Lung (tissue), 11 donors: ENCODE measurements at regions not wholly inside any gene's neighbourhood (a gene's known extent, or its start where the extent isn't known, plus 50 kb on each side); places are given as distances from the start of the nearest gene placed in this dataset.

Experiments
- ATAC-seq: fragments of 200-7000 bp; cut with Tn5 transposase; one replicate; pipeline ENCODE4 v1.9.1; 2020; ENCODE audit warnings: moderate number of reproducible peaks; ENCODE audit not compliant: insufficient read depth, low FRiP score
- DNase-seq, 3 donors: peaks; one replicate each; pipeline ENCODE4 v3.0.0-alpha.2; 2013 to 2017
- H3K27ac ChIP-seq, 2 donors: one replicate each; pipeline ENCODE4 v1.5.1; 2013; ENCODE audit warnings: mild to moderate bottlenecking in 2 of 2, moderate library complexity in 2 of 2, control low read depth in 1 of 2, inconsistent platforms in 1 of 2, low read depth in 1 of 2, low read length in 1 of 2
- H3K27me3 ChIP-seq, 3 donors: one replicate each; pipeline ENCODE4 v1.5.1; 2013; ENCODE audit warnings: low read length in 2 of 3; ENCODE audit not compliant: control insufficient read depth in 3 of 3, insufficient read depth in 3 of 3
- H3K36me3 ChIP-seq, 4 donors: one replicate each; pipeline ENCODE4 v1.5.1; 2013; ENCODE audit warnings: low read length in 4 of 4, mild to moderate bottlenecking in 1 of 4, moderate library complexity in 1 of 4; ENCODE audit not compliant: control insufficient read depth in 4 of 4, insufficient read depth in 4 of 4
- H3K4me1 ChIP-seq, 5 donors: one replicate each; pipeline ENCODE4 v1.5.1; 2013; ENCODE audit warnings: low read length in 5 of 5, mild to moderate bottlenecking in 2 of 5, moderate library complexity in 1 of 5; ENCODE audit not compliant: control insufficient read depth in 5 of 5, insufficient read depth in 5 of 5
- H3K4me3 ChIP-seq: one replicate; pipeline ENCODE4 v1.5.1; 2013; ENCODE audit warnings: mild to moderate bottlenecking, control low read depth, moderate library complexity
- H3K9ac ChIP-seq, 2 donors: one replicate each; pipeline ENCODE4 v1.5.1; 2013; ENCODE audit warnings: low read length in 2 of 2, control low read depth in 1 of 2; ENCODE audit not compliant: insufficient read depth in 1 of 2
- H3K9me3 ChIP-seq, 4 donors: one replicate each; pipeline ENCODE4 v1.5.1; 2013; ENCODE audit warnings: low read length in 3 of 4, mild to moderate bottlenecking in 1 of 4, moderate library complexity in 1 of 4; ENCODE audit not compliant: control insufficient read depth in 4 of 4, insufficient read depth in 3 of 4
- WGBS, 2 donors: extraction: QIAGEN DNeasy Blood & Tissue Kit; methylation state at CpG; one replicate each; pipeline ENCODE4 v1.1.7; 2013; 5-methylcytosine and 5-hydroxymethylcytosine counted together
- TF ChIP-seq, protein P1 (sequence below): IDR thresholded peaks from 2 replicates; pipeline ENCODE4 v1.5.1; 2012; ENCODE audit warnings: mild to moderate bottlenecking; ENCODE audit errors: control extremely low read depth, extremely low read depth
- donor health status: control.
- donor health status: control.
- donor health status: Bipolar disorder and iron deficiency.
- donor health status: healthy.
- donor health status: DM: yes; HTN: yes; CAD: no.

DNA sequence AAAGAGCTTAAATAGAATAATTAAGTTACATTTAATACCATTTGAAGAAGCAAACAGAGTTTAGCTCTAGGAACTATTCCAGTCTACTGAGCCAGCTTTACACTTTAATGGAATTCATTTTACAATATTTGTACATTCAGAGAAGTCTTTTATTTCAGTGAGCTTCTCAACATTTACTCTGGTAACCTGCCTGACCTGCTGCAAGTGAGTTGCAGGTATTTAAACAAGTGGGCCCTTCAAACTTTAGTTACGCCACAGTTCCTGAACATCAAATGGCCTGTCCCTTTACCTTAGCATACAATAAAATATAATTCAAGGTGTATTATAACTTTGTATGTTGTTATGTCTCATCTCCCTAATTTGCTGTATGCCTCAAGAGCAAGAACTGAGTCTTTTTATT is 121.6 kb upstream of the SEMA3C start:
- DNase-seq (peak; percentile 32 to 81 (median 58)), ATAC-seq (no peak)
- H3K27ac ChIP-seq: no peak overlapping the region
- no peaks in the 10 kb centered on the region for H3K27me3 ChIP-seq
- no peak overlapping the region for H3K9ac ChIP-seq
- H3K4me3 ChIP-seq: no peak overlapping the region
- WGBS, 2 donors: 84 to 90% methylated on average over 1 of the region's 1 CpG
- H3K9me3 ChIP-seq: no peaks in the 10 kb centered on the region
- H3K36me3 ChIP-seq: no peaks in the 10 kb centered on the region
- TF ChIP-seq, protein P1, sequence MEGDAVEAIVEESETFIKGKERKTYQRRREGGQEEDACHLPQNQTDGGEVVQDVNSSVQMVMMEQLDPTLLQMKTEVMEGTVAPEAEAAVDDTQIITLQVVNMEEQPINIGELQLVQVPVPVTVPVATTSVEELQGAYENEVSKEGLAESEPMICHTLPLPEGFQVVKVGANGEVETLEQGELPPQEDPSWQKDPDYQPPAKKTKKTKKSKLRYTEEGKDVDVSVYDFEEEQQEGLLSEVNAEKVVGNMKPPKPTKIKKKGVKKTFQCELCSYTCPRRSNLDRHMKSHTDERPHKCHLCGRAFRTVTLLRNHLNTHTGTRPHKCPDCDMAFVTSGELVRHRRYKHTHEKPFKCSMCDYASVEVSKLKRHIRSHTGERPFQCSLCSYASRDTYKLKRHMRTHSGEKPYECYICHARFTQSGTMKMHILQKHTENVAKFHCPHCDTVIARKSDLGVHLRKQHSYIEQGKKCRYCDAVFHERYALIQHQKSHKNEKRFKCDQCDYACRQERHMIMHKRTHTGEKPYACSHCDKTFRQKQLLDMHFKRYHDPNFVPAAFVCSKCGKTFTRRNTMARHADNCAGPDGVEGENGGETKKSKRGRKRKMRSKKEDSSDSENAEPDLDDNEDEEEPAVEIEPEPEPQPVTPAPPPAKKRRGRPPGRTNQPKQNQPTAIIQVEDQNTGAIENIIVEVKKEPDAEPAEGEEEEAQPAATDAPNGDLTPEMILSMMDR: no peak
- no peaks in the 10 kb centered on the region for H3K4me1 ChIP-seq

DNA sequence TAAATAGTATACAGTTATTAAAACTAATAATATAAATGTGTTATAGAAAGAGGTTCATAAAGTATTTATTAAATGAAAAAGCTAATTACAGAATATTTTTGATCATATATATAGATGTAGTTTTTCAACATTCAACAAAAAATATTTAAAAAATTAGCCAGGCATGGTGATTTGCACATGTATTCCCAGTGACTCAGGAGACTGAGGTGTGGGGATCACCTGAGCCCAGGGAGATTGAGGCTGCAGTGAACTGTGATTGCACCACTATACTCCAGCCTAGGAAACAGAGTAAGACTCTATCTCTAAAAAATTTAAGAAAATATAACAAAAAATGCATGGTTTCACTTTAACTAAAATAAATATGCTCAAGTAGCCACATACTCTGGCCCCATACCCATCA is 118.0 kb upstream of the SEMA3C start:
- no peaks in the 10 kb centered on the region for H3K9me3 ChIP-seq
- no peak overlapping the region for H3K27ac ChIP-seq
- H3K4me3 ChIP-seq: no peak overlapping the region
- TF ChIP-seq, protein P1: no peak
- no peak overlapping the region for H3K9ac ChIP-seq
- no peak for ATAC-seq
- DNase-seq: no peak
- H3K4me1 ChIP-seq: no peaks in the 10 kb centered on the region
- H3K27me3 ChIP-seq: no peaks in the 10 kb centered on the region
- H3K36me3 ChIP-seq: no peaks in the 10 kb centered on the region

DNA sequence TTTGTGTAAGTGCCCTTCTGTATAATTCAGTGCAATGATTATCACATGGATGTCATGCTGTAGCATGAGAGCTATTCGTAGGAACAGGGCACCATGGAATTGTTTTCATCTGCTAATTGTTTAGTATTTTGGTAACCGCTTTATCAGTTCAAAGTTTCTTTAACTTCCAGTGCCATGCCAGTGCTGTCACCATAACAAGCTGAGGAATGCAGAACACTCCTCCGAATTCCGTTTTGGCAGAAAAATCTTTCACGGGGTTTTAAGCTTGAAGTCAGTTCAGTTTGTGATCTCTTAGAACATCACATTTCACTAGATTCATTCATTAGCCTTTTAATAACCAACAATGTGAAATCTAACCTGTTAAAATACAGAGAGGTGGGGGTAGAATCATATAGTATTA is 117.2 kb upstream of the SEMA3C start:
- Histone ChIP-seq H3K27me3 (no peaks in the 10 kb centered on the region), H3K36me3 (no peaks in the 10 kb centered on the region), H3K4me3 (no peak overlapping the region), H3K9ac (no peak overlapping the region), H3K9me3 (no peaks in the 10 kb centered on the region), H3K4me1 (no peaks in the 10 kb centered on the region), H3K27ac (no peak overlapping the region)
- DNase-seq: peak in 1 of 3 donors; percentile 11
- TF ChIP-seq, protein P1: no peak
- 69 to 81% methylated on average over 5 of the region's 5 CpGs for WGBS, 2 donors
- ATAC-seq: no peak

DNA sequence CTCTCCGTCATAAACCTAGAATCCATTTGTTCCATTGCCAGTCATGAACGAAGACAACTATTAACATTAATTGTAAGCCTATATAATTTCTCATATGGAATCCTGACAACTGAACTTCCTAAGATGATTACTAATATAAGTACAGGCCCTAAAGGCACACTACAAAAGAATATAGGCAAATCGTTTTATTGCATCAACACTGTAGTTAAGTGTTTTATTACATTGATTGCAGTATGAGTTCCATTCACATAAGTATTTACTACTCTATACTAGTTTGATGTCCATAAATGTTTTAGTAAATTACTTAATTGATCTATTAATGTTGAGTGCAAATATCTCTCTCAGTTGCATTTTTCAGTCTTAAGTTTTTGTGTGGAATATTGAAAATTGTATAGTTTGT is 113.1 kb upstream of the SEMA3C start:
- Histone ChIP-seq H3K9ac (no peak overlapping the region), H3K9me3 (no peaks in the 10 kb centered on the region), H3K27ac (no peak overlapping the region), H3K36me3 (no peaks in the 10 kb centered on the region), H3K27me3 (no peaks in the 10 kb centered on the region), H3K4me1 (peaks cover 0 to 8% (median 0%) of the 10 kb centered on the region in 5 donors), H3K4me3 (no peak overlapping the region)
- ATAC-seq: no peak
- no peak for DNase-seq
- 91 to 94% methylated on average over 3 of the region's 3 CpGs for WGBS, 2 donors
- TF ChIP-seq, protein P1: no peak
